ENCODE measurements at regions not wholly inside any gene's neighbourhood (a gene's known extent, or its start where the extent isn't known, plus 50 kb on each side); places are given as distances from the start of the nearest gene placed in this dataset.

DNA sequence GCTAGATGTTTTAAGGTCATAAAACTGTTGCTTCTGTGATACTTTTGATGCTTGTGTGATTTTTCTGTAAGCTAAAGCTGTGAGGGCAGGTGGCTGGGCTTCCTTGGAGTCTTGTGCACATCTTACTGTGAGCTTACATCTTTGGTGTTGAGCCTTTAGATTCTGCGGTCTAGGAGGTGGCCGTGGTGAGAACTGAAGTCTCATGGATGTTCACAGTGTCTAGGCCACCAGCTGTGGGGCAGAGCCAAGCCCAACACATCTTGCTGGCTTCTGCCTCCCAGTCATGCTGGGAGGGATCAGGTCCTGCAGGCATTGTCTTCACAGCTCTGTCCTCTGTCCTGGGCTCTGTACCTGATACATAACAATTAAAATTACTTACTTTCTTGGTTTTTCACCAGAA lies 219.7 kb upstream of the HS6ST1 start:
- TF ChIP-seq CTCF (IDR thresholded peaks at IDR 0.05; ENCODE audit: low read depth, low read length, poor library complexity, severe bottlenecking) (no peak), EZH2phosphoT487 (IDR thresholded peaks at IDR 0.05; ENCODE audit: borderline replicate concordance, low read length) (no peak)

All from DOHH2 (cell line).